ENCODE measurements at regions not wholly inside any gene's neighbourhood (a gene's known extent, or its start where the extent isn't known, plus 50 kb on each side); places are given as distances from the start of the nearest gene placed in this dataset.

DNA sequence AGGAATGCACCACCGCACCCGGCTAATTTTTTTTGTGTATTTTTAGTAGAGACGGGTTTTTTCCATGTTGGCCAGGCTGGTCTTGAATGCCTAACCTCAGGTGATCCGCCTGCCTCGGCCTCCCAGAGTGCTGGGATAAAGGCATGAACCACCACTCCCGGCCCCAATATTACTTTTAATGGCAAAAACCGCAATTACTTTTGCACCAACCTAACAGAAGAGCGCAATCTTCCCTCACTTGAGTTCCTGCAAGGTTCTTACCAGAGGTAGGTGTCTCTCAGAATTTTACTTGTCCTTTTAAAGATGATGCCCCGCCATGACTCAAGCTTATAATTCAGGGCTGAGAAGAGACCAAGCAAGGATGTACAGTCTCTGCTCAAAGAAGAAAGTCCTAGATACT, 1774.1 kb upstream of the PCDH20 start:
- H3K36me3 ChIP-seq (ENCODE audit: control insufficient read depth, insufficient read depth, low read length): no peaks in the 10 kb centered on the region
- DNase-seq (ENCODE audit: extremely low read depth, insufficient read length): no peak
- no peaks in the 10 kb centered on the region for H3K27me3 ChIP-seq (replicated peaks; ENCODE audit: control insufficient read depth, insufficient read depth, low read length)
- TF ChIP-seq, protein P1, sequence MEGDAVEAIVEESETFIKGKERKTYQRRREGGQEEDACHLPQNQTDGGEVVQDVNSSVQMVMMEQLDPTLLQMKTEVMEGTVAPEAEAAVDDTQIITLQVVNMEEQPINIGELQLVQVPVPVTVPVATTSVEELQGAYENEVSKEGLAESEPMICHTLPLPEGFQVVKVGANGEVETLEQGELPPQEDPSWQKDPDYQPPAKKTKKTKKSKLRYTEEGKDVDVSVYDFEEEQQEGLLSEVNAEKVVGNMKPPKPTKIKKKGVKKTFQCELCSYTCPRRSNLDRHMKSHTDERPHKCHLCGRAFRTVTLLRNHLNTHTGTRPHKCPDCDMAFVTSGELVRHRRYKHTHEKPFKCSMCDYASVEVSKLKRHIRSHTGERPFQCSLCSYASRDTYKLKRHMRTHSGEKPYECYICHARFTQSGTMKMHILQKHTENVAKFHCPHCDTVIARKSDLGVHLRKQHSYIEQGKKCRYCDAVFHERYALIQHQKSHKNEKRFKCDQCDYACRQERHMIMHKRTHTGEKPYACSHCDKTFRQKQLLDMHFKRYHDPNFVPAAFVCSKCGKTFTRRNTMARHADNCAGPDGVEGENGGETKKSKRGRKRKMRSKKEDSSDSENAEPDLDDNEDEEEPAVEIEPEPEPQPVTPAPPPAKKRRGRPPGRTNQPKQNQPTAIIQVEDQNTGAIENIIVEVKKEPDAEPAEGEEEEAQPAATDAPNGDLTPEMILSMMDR (IDR thresholded peaks at IDR 0.05; ENCODE audit: insufficient read depth, low read length, poor library complexity, severe bottlenecking): no peak
- no peak overlapping the region for H3K4me3 ChIP-seq (replicated peaks; ENCODE audit: low read depth, low read length)

DNA sequence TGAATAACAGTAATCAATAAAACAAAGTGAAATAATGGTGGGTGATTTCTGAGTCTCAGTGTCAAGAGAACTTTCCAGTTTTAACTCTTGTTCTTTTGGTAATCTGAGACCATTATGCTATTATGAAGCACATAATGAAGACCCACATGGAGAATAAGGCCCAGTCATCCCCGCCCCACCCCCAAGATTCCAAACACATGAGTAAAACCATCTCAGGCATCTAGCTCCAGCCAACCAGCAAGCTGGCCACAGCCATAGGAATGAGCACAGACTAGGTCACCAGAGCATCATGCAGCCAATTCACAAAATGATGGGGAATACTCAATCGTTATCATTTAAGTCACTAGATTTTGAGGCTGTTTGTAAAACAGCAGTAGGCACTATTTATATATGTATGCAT, 1769.0 kb upstream of the PCDH20 start:
- no peaks in the 10 kb centered on the region for H3K27me3 ChIP-seq (replicated peaks; ENCODE audit: control insufficient read depth, insufficient read depth, low read length)
- H3K36me3 ChIP-seq (ENCODE audit: control insufficient read depth, insufficient read depth, low read length): no peaks in the 10 kb centered on the region
- H3K4me3 ChIP-seq (replicated peaks; ENCODE audit: low read depth, low read length): no peak overlapping the region
- no peak for DNase-seq (ENCODE audit: extremely low read depth, insufficient read length)
- TF ChIP-seq, protein P1 (IDR thresholded peaks at IDR 0.05; ENCODE audit: insufficient read depth, low read length, poor library complexity, severe bottlenecking): no peak

DNA sequence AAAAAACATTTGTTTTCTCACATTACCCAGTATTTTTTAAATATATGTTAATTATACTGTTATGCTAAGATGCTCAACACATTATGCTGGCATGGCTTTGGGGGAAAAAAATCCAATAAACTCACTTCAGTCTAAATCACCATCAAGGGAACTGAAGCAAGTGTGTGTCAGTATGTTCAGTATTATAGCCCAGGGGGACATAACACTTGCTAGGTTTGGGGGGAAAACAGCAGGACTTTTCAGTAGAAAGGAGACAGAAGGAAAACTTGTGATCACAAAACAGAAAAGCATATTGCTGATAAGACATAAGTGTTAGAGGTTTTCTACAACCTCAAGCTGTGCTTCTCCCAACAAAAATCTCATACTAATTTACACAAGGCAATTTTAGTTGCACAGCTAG, 1759.9 kb upstream of the PCDH20 start:
- Histone ChIP-seq H3K4me3 (replicated peaks; ENCODE audit: low read depth, low read length) (no peak overlapping the region), H3K27me3 (replicated peaks; ENCODE audit: control insufficient read depth, insufficient read depth, low read length) (no peaks in the 10 kb centered on the region), H3K36me3 (ENCODE audit: control insufficient read depth, insufficient read depth, low read length) (no peaks in the 10 kb centered on the region)
- no peak for DNase-seq (ENCODE audit: extremely low read depth, insufficient read length)
- TF ChIP-seq, protein P1 (IDR thresholded peaks at IDR 0.05; ENCODE audit: insufficient read depth, low read length, poor library complexity, severe bottlenecking): no peak

DNA sequence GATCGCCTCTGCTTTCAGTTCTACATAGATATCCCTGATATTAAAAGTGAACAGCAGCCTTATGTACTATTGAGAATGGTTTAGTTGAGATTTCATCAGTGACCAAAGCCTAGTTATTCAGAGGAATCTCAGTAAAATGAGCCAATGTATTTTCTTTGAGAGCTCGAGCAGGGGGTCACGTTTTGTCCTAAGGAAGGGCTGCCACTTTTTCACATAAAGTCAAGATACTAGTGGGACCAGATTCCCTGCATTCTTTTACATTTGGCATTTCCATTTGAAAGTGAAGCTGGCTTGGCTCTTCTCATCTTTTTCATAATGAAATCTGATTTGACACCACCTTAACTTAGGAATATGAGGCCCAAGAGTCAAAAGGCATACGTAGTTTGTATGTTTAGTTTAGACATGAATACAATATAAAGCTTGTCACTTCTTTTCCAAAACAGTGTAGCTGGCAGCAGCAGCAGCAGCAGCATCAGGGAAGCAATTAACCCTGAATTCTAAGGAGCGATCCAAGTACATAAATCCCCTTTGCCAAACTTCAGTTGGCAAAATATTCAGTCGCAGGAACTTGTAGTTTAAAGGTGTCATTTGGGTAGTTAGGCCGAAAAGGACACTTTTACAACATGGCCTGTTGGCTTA, 1752.2 kb upstream of the PCDH20 start:
- no peak for DNase-seq (ENCODE audit: extremely low read depth, insufficient read length)
- TF ChIP-seq, protein P1 (IDR thresholded peaks at IDR 0.05; ENCODE audit: insufficient read depth, low read length, poor library complexity, severe bottlenecking): no peak
- H3K4me3 ChIP-seq (replicated peaks; ENCODE audit: low read depth, low read length): no peak overlapping the region
- H3K27me3 ChIP-seq (replicated peaks; ENCODE audit: control insufficient read depth, insufficient read depth, low read length): no peaks in the 10 kb centered on the region
- H3K36me3 ChIP-seq (ENCODE audit: control insufficient read depth, insufficient read depth, low read length): no peaks in the 10 kb centered on the region

DNA sequence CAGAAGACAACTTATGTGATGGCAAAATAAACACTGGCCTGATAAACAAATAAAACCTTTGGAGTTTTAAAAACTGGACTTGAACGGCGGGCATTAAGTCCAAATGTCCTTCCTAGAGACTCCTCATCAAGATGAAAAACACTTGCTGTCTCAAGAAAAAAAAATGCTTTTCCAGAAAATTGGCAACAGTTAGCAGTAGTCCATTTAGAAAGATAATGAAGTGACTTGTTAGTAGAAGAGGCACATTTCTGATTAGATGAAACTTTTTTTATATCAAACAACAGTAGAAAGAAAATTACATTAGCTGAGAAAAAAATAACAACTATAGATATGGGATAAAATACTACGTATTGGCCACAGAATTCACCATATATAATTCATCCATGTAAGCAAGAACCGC, 1750.7 kb upstream of the PCDH20 start:
- no peaks in the 10 kb centered on the region for H3K36me3 ChIP-seq (ENCODE audit: control insufficient read depth, insufficient read depth, low read length)
- H3K4me3 ChIP-seq (replicated peaks; ENCODE audit: low read depth, low read length): no peak overlapping the region
- no peak for DNase-seq (ENCODE audit: extremely low read depth, insufficient read length)
- TF ChIP-seq, protein P1 (IDR thresholded peaks at IDR 0.05; ENCODE audit: insufficient read depth, low read length, poor library complexity, severe bottlenecking): no peak
- no peaks in the 10 kb centered on the region for H3K27me3 ChIP-seq (replicated peaks; ENCODE audit: control insufficient read depth, insufficient read depth, low read length)

DNA sequence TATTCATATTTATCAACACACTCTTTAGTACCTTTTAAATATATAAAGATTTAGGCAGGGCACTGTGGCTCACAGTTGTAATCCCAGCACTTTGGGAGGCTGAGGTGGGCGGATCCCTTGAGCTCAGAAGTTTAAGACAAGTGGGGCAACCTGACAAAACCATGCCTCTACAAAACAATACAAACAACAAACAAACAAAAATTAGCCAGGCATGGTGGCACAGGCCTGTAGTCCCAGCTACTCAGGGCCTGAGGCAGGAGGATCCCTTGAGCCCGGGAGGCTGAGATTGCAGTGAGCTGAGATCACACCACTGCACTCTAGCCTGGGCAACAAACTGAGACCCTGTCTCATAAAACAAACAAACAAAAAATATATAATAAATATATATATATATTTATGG, 1748.3 kb upstream of the PCDH20 start:
- TF ChIP-seq, protein P1 (IDR thresholded peaks at IDR 0.05; ENCODE audit: insufficient read depth, low read length, poor library complexity, severe bottlenecking): no peak
- H3K36me3 ChIP-seq (ENCODE audit: control insufficient read depth, insufficient read depth, low read length): no peaks in the 10 kb centered on the region
- no peak overlapping the region for H3K4me3 ChIP-seq (replicated peaks; ENCODE audit: low read depth, low read length)
- DNase-seq (ENCODE audit: extremely low read depth, insufficient read length): no peak
- H3K27me3 ChIP-seq (replicated peaks; ENCODE audit: control insufficient read depth, insufficient read depth, low read length): no peaks in the 10 kb centered on the region
